ENCODE measurements at regions not wholly inside any gene's neighbourhood (a gene's known extent, or its start where the extent isn't known, plus 50 kb on each side); places are given as distances from the start of the nearest gene placed in this dataset.

GRCh38 chr13:99859178-99860177 lies 112.1 kb downstream of the ZIC5 start:
- DNase-seq: no peak

- DNase-seq: no peak
Observed at GRCh38 chr13:99857738-99858137, 113.8 kb downstream of the ZIC5 start.

- no peak for DNase-seq
Observed at GRCh38 chr13:99855526-99856420, 115.8 kb downstream of the ZIC5 start.

- no peak for DNase-seq
Observed at GRCh38 chr13:99854366-99854765, 117.2 kb downstream of the ZIC5 start.

- DNase-seq: no peak
Observed at GRCh38 chr13:99847318-99847750, 124.2 kb downstream of the ZIC5 start.

- no peak for DNase-seq
Observed at GRCh38 chr13:99845161-99845874, 126.2 kb downstream of the ZIC5 start.

- DNase-seq: no peak
Observed at GRCh38 chr13:99844421-99844820, 127.1 kb downstream of the ZIC5 start.

GRCh38 chr13:99843872-99844271 lies 127.7 kb downstream of the ZIC5 start:
- no peak for DNase-seq

GRCh38 chr13:99842405-99842804 lies 129.2 kb downstream of the ZIC5 start:
- DNase-seq: no peak

- DNase-seq: no peak
Observed at GRCh38 chr13:99836291-99836690, 135.3 kb downstream of the ZIC5 start.

- DNase-seq: no peak
Observed at GRCh38 chr13:99835442-99835841, 136.1 kb downstream of the ZIC5 start.

GRCh38 chr13:99834246-99834645 lies 137.3 kb downstream of the ZIC5 start:
- DNase-seq: no peak

- no peak for DNase-seq
Observed at GRCh38 chr13:99832347-99832746, 139.2 kb downstream of the ZIC5 start.

GRCh38 chr13:99830931-99831330 lies 140.6 kb downstream of the ZIC5 start:
- DNase-seq: no peak

- DNase-seq: no peak
Observed at GRCh38 chr13:99829593-99830239, 141.9 kb downstream of the ZIC5 start.

GRCh38 chr13:99829161-99829560 lies 142.4 kb downstream of the ZIC5 start:
- no peak for DNase-seq

GRCh38 chr13:99828735-99829134 lies 142.8 kb downstream of the ZIC5 start:
- no peak for DNase-seq

GRCh38 chr13:99828123-99828522 lies 143.4 kb downstream of the ZIC5 start:
- DNase-seq: no peak

- no peak for DNase-seq
Observed at GRCh38 chr13:99827011-99827772, 144.4 kb downstream of the ZIC5 start.

GRCh38 chr13:99823961-99824360 lies 147.6 kb downstream of the ZIC5 start:
- no peak for DNase-seq

- DNase-seq: no peak
Observed at GRCh38 chr13:99822820-99823219, 148.7 kb downstream of the ZIC5 start.

- DNase-seq: no peak
Observed at GRCh38 chr13:99821741-99822140, 149.8 kb downstream of the ZIC5 start.
